ENCODE measurements at regions not wholly inside any gene's neighbourhood (a gene's known extent, or its start where the extent isn't known, plus 50 kb on each side); places are given as distances from the start of the nearest gene placed in this dataset.

DNA sequence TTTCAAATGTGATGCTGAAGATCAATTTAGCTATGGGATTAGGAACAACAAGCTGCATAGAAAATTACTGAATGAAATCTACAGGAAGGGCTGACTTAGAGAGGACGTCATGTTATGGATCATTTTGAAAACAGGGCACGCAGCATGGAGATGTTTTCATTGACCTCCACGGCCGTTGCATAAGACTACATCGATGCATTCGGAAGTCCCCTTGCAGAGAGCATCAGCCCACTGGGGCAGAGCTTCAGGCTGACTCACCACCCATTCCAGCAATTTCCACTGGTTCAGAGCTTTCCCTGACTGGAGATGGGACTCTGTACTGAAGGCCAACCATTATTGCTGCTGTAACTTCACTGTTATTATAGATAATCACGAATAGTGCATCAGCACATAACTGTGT lies 305.3 kb downstream of the IRS2 start:
- WGBS, 3 donors = 65 to 87% (median 67%) methylated on average over 7 of the region's 7 CpGs

DNA sequence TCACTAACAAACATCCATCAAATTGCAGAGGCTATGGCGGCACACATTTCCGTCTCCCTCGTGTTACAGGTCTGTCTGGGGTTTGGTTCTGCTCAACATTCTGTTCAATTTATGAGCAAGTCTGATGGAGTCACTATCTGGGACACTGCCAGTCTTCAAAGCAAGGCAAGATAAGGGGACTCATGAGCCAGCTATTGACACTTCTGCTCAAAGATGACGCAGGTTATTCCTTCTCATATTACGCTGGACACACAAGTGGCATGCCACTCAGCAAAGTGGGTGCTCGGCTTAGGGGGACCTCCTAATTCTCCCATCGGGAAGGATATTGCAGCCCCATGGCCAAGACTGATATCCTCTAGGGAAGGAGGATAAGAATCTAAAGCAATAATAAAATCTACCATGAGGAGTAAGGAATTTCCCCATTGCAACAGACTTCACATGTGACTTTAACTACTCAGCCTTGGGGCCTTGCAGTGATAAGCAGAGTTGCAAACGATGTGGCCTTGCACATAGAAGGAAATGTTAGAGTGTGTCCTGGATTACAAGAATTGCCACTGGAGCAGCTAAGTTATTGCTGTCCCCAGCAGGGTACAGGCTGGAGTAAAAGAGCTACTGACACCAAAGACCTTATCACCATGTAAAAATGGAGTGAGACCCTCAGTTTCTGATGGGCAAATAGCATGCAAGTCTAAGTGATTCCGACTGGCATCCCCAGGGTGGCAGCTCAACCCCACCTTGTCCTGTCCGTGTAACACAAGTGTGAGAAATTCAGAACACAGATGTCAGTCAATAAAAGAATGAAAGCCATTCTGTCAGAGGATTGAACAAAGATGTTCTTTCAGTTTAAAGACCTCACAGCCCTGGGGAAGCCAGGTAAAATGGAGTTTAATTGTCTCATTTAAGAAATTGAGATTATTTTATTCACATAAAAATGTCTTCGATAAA lies 306.1 kb downstream of the IRS2 start:
- intact Hi-C loops (cut with DNase I) = no loop called here
- no peak overlapping the region for H3K4me3 ChIP-seq
- DNase-seq = no peak
- no peaks in the 10 kb centered on the region for H3K36me3 ChIP-seq
- H3K27me3 ChIP-seq = no peaks in the 10 kb centered on the region
- 82 to 84% (median 84%) methylated on average over 11 of the region's 11 CpGs for WGBS, 3 donors
- no peak overlapping the region for H3K27ac ChIP-seq
- no peaks in the 10 kb centered on the region for H3K4me1 ChIP-seq (ENCODE audit: insufficient read depth)
- TF ChIP-seq CTCF (IDR thresholded peaks at IDR 0.05) (no peak), POLR2A (IDR thresholded peaks at IDR 0.05) (no peak), EP300 (IDR thresholded peaks at IDR 0.05) (no peak)
- no peaks in the 10 kb centered on the region for H3K9me3 ChIP-seq

More for the DNA sequence above, 305.3 kb downstream of the IRS2 start:
- Histone ChIP-seq H3K4me3 (no peak overlapping the region), H3K27ac (no peak overlapping the region), H3K36me3 (no peaks in the 10 kb centered on the region), H3K9me3 (no peaks in the 10 kb centered on the region), H3K27me3 (no peaks in the 10 kb centered on the region), H3K4me1 (ENCODE audit: insufficient read depth) (no peaks in the 10 kb centered on the region)
- intact Hi-C loops (cut with DNase I) = no loop called here
- no peak for DNase-seq
- no peak for TF ChIP-seq POLR2A (IDR thresholded peaks at IDR 0.05)
- TF ChIP-seq EP300 (IDR thresholded peaks at IDR 0.05) = no peak
- no peak for TF ChIP-seq CTCF (IDR thresholded peaks at IDR 0.05)

DNA sequence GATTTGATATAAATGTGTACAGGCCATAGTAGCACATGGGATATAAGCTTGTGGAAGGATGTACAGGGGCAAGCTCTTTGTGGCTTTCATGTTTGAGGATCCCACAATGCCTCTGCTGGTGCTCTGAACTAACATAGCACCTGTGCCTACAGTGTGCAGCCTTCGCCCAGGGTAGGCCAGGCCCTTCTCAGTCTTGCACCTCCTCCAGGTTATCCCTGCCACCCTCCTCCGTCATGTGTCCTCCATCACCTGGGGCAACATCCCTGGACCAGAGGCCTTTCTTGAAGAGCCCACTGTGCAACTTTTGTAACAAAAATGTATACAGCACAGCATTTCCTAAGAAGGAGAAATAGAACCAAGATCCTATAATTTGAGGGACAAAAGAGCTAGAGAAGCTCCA lies 306.8 kb downstream of the IRS2 start:
- Histone ChIP-seq H3K4me3 (no peak overlapping the region), H3K4me1 (ENCODE audit: insufficient read depth) (no peaks in the 10 kb centered on the region), H3K36me3 (no peaks in the 10 kb centered on the region), H3K9me3 (no peaks in the 10 kb centered on the region), H3K27me3 (no peaks in the 10 kb centered on the region), H3K27ac (no peak overlapping the region)
- no peak for TF ChIP-seq CTCF (IDR thresholded peaks at IDR 0.05)
- TF ChIP-seq EP300 (IDR thresholded peaks at IDR 0.05) = no peak
- TF ChIP-seq POLR2A (IDR thresholded peaks at IDR 0.05) = no peak
- no peak for DNase-seq
- intact Hi-C loops (cut with DNase I) = no loop called here
- 95 to 98% (median 95%) methylated on average over 2 of the region's 2 CpGs for WGBS, 3 donors

GRCh38 chr13:109476001-109476400 lies 310.4 kb downstream of the IRS2 start:
- no peaks in the 10 kb centered on the region for H3K36me3 ChIP-seq
- TF ChIP-seq CTCF (IDR thresholded peaks at IDR 0.05) = no peak
- no peak for TF ChIP-seq POLR2A (IDR thresholded peaks at IDR 0.05)
- TF ChIP-seq EP300 (IDR thresholded peaks at IDR 0.05) = no peak
- no peak overlapping the region for H3K4me3 ChIP-seq
- DNase-seq = no peak
- intact Hi-C loops (cut with DNase I) = no loop called here
- WGBS, 3 donors = 95 to 97% (median 96%) methylated on average over 5 of the region's 5 CpGs
- no peaks in the 10 kb centered on the region for H3K4me1 ChIP-seq (ENCODE audit: insufficient read depth)
- H3K27ac ChIP-seq = no peak overlapping the region
- H3K27me3 ChIP-seq = no peaks in the 10 kb centered on the region
- no peaks in the 10 kb centered on the region for H3K9me3 ChIP-seq
